GM21723 (cell line): ENCODE measurements at regions not wholly inside any gene's neighbourhood (a gene's known extent, or its start where the extent isn't known, plus 50 kb on each side); places are given as distances from the start of the nearest gene placed in this dataset.

Source experiments
- ATAC-seq: cut with Tn5 transposase; IDR thresholded peaks from one replicate; pipeline ENCODE4 v1.9.1; 2021; ENCODE audit warnings: mild to moderate bottlenecking, moderate library complexity; ENCODE audit not compliant: unreplicated experiment

- no peak for ATAC-seq
Observed at GRCh38 chr4:107255596-107255995, 219.5 kb upstream of the DKK2 start.

DNA sequence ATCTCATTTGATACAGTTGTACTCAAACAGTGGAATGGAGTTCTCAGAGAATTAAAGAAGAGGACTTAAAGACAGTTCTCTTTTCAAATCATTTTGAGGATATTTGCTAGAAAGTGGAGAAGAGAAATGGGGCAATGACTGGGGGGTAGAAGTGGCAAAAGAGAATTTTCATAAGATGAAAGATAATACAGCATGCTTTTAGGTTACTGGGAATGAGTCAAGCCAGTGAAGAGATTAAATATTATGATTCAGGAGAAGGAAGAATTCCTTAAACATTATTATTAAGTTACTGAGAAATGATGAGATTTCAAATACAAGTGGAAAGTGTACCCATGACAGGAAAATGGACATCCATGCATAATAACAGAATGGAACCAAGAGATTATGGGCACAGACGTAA, 219.0 kb upstream of the DKK2 start:
- ATAC-seq, result no peak

DNA sequence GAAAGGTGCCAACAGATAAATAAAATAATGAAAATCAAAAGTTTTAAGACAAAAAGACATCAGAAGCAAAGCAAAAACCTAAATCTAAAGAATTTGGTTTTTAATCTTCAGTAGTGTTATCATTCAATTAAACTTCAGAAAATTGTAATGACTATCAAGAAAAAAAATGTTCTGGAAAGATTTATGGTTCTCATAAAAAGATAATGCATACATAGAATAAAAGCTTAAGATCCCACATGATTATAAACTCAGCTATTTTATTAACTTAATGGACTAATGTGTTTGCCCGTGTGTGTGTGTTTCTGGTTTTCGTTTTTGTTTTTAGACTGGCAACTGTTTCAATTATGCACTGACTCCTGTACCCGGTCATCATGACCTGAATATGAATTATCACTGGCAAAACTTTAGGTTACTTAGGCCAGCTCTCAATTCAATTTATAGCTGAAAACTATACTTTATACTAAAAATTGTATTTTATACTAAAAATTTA, 217.5 kb upstream of the DKK2 start:
- ATAC-seq, result no peak

DNA sequence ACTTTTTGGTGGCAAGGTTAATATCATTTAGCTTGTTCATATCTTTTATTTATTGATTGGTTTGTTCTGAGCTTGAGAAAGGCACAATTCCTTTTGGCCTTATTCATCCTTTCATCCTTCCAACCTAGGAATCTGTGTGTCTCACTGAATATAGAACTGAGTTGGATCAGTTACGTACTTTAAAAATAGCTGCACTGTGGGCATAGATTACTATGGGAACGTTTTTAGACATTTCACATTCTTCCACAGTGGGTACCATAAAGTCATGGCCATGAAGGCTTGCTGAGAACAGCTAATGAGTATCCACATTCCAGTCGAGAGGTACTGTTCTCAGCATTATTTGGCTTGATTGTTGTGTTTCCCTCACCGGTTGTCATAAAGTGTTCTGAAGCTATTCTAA, 217.0 kb upstream of the DKK2 start:
- no peak for ATAC-seq

- ATAC-seq, result no peak
Observed at GRCh38 chr4:107252571-107252970, 216.5 kb upstream of the DKK2 start.

DNA sequence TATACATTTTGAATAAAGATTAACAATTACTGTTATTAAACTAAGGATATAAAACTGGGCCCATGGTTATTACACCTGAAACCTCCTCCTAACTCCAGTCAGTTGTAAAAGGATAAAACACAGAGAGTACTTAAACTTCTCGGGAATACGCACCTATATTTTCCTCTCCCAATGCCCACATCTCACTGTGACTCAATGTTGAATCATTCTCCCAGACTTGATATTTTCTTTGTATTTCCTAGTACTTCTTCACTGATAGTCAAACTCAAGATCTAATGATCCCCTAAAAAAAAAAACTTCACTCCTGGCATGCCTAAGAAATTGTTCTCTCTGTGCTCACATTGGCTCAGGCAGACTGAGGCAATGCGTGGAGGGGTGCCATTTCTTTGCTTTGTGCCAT, 212.5 kb upstream of the DKK2 start:
- no peak for ATAC-seq

GRCh38 chr4:107247738-107248137, 211.6 kb upstream of the DKK2 start:
- no peak for ATAC-seq

- no peak for ATAC-seq
Observed at GRCh38 chr4:107246761-107247160, 210.6 kb upstream of the DKK2 start.

DNA sequence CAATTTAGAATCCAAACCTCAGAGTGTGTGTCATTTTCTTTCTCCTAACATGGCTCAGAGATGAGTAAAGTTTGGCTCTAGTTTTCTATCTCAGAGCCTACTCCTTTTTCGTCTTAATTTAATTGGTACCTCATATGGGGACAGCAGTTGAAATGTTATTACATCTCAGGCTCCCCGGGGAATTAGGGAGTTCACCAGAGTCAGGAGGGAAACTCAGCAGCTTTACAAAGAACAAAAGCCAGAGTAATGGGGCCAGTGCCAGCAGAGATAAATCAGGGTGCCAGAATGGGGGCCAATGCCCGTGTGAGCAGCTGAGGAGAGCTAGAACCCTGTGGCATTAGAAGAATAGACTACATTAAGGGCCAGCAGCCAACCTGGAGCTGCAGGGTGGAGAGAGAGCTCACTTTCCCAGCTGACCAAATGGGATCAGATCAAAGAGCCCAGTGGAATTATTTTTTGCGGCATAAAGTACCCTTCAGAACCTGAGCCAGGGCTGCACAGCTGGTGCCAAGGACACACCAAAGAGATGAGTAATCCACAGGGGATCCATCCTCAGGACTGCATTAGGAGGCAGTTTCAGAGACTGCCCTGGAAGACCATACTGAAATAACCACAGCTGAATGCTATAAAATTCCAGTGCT, 207.1 kb upstream of the DKK2 start:
- ATAC-seq, result no peak

DNA sequence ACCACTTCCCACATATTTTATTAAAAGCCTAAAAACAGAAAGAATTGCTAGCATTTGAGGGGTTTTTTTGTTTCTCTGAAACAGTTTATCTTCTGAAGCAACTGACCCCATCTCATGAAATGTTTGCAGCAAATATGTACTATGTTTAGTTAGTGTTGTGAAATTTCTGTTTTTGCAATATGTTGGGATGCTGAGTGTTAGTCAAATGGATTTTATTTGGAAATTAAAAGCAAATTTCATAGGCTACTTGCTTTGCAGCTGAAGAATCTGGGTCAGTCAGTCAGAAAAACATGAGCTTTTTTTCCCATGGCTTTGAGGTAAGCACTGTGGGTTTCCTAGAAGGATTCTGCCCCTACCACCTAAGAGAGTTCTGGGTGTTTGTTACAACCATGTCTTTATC, 184.9 kb upstream of the DKK2 start:
- ATAC-seq, result no peak

GRCh38 chr4:107219681-107220080, 183.6 kb upstream of the DKK2 start:
- ATAC-seq, result no peak

DNA sequence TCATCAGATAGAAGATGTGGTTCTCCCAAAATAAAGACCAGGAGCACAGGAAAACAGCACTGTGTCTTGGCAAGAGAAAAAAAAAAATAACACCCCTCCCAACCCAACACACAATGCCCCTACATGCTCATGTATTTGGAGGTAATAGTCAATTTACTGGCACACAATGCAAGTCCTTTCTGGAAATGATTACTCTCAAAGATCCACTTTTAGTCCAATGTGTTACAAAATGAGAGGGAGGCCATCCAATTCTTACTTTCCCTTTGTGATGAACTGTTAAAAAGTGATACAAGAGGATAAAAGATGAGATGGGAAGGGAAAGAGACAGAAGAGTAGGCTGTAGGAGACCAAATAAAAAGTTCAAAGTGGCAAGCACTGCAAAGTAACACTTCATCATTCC, 180.3 kb upstream of the DKK2 start:
- no peak for ATAC-seq

DNA sequence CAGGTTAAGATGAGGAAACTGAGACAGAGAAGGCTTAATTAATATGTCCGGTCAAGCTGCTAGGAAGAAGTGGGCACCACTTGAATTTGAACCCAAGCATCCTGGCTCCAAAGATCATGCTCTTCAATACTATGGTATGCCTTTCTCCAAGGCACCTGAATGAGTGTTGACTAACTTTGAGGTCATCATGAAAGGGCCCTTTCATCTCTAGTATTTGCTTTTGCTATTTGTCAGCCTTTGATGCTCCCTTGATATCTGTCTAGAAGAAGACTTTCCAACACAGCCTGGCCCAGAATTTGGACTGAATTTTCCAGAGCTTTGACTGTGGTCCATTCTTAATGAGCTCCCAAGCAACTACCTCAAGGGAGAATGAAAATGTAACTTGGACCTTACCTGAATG, 179.1 kb upstream of the DKK2 start:
- ATAC-seq, result no peak

- no peak for ATAC-seq
Observed at GRCh38 chr4:107213880-107214279, 177.8 kb upstream of the DKK2 start.

GRCh38 chr4:107213410-107213809, 177.3 kb upstream of the DKK2 start:
- ATAC-seq, result no peak

DNA sequence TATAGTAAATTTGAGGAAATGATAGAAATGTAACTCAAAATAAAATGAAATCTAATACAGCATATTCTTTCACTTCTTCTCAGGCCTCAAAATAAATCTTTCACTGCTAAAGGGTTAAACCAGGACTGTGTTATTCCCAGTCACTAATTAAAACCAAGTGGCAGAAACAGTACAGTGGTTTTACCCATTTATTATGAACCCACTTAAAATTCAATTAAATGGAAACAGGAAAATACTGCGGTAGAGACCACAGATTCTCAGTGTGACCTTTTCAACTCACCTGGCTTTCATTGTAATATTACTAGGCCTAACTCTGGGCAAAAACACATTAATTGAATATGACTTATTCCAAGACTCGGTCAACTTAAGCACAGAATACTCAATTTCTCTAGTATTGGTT, 176.5 kb upstream of the DKK2 start:
- ATAC-seq, result no peak

GRCh38 chr4:107210450-107211239, 174.5 kb upstream of the DKK2 start:
- no peak for ATAC-seq

DNA sequence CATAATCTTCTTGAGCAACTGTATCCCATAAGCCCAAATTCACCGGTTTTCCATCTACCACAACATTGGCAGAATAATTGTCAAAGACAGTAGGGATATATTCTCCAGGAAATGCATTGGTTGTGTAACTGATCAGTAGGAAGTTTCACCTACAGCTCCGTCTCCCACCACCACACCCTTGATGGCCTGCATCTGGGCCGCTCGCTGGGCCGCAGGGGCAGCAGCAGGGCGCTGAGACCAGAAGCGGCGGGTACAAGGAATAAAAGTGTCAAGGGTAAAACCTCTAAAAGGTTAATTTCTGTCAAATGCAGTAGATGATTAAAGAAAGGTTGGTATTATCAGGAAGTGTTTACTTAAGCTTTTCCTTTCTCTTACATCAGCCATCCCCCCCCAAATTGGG, 167.6 kb upstream of the DKK2 start:
- ATAC-seq, result no peak

DNA sequence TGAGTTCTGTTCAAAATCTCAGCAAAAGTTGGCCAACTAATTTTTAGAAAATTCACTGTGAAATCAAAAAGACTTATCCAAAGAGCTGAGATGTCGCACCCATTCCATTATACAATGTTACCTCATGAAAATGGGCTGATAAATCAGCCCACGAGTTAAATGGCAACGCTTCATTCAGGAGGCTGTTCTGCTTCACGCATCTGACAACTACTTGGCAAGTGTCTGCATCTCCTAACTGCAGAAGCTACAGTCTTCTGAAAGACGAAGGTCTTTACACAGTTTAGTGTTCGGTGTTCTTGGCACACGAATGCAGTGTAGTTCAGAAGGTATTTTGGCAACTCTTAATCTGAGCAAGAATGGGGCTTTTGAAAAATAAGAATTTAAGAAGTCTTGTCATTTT, 166.6 kb upstream of the DKK2 start:
- no peak for ATAC-seq

GRCh38 chr4:107197121-107197520, 161.0 kb upstream of the DKK2 start:
- ATAC-seq, result no peak

DNA sequence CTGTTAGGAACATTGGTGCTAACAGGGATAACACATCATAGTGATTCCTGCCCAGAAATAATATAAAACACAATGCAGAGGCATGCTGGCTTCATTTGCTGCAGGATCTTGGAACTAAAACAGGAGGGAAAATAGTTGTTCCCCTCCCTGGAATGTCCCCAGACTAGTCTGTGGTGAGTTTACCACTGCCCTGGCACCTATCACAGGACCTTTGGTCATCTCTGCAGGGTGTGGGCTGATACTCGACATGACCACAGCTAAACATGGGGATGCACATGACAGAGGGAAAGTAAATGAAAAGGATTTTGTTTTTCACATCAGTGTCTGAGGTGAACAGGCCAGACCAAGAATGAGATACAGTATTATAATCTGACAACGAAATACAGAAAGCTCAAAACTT, 160.2 kb upstream of the DKK2 start:
- ATAC-seq, result no peak

DNA sequence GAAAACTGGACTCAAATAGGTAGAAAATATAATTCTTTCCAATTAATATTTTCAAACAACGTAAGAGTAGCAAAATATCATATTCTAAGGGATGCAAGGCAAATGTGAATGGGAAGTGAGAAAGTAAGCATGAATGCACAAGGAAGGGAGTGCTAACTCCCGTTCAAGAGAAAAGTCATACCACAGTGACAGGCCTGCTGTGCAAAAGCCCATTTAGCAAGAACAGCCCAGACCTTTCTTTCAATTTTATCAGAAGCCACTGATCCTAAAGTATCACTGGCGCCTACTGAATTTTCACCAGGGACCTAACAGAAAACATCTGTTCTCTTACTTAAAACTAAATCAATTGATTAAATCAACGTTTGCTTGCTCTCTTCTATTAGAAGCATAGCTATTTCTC, 157.9 kb upstream of the DKK2 start:
- ATAC-seq, result no peak

DNA sequence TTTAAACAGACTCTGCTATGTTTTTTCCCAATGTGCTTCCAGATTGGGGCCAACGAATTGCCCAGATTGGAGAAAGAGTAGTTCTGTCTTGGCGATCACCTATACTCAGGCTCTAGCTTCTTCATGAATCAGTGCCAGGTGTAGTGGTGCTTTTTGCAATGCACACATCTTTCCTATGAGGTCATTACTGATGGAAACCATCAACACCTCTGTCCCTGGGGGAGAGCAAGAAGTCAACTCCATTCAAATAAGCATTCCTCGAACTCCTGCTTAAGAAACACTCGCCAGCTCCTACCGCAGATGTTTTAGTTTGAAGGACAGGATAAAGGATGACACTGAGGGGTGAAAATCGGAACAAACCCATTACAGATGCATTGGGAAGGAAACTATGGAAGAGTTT, 156.5 kb upstream of the DKK2 start:
- ATAC-seq, result no peak
